ENCODE measurements at regions not wholly inside any gene's neighbourhood (a gene's known extent, or its start where the extent isn't known, plus 50 kb on each side); places are given as distances from the start of the nearest gene placed in this dataset.
"Not testable (repeated sequence)": the region's sequence is repeated elsewhere in the genome, so short reads cannot be mapped to it uniquely, and the experiment has no call there.

DNA sequence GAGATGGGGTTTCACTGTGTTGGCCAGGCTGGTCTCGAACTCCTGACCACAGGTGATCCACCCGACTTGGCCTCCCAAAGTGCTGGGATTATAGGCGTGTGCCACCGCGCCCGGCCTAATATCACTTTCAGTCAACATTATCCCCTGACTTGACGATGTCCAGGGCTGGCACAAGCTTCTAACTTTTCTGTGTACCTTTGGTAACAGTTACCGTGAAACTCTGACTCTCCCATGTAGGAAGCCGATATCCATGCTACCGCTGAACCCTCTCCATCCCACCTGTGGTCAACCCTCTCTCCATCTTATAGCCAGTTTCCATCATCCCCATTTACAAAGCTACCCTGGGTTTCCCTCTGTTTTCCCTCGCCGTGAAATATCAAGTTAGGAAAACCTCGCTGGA lies 77.5 kb downstream of the CRLF2 start:
- H3K27me3 ChIP-seq (replicated peaks in 1 of 7): no peaks in the 10 kb centered on the region
- H3K9me3 ChIP-seq: peaks cover 0 to 62% (median 0%) of the 10 kb centered on the region in 8 donors
- H3K4me1 ChIP-seq: no peaks in the 10 kb centered on the region
- H3K27ac ChIP-seq: no peak overlapping the region
- TF ChIP-seq, protein P1, sequence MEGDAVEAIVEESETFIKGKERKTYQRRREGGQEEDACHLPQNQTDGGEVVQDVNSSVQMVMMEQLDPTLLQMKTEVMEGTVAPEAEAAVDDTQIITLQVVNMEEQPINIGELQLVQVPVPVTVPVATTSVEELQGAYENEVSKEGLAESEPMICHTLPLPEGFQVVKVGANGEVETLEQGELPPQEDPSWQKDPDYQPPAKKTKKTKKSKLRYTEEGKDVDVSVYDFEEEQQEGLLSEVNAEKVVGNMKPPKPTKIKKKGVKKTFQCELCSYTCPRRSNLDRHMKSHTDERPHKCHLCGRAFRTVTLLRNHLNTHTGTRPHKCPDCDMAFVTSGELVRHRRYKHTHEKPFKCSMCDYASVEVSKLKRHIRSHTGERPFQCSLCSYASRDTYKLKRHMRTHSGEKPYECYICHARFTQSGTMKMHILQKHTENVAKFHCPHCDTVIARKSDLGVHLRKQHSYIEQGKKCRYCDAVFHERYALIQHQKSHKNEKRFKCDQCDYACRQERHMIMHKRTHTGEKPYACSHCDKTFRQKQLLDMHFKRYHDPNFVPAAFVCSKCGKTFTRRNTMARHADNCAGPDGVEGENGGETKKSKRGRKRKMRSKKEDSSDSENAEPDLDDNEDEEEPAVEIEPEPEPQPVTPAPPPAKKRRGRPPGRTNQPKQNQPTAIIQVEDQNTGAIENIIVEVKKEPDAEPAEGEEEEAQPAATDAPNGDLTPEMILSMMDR (IDR thresholded peaks at IDR 0.05 in 8 of 11, conservative IDR thresholded peaks at IDR 0.05 in 3 of 11): no peak
- TF ChIP-seq POLR2AphosphoS5 (IDR thresholded peaks at IDR 0.05) (no peak), POLR2A (IDR thresholded peaks at IDR 0.05) (no peak)
- no peak overlapping the region for H3K4me3 ChIP-seq
- 87 to 94% (median 91%) methylated on average over 13 of the region's 13 CpGs for WGBS, 5 donors
- intact Hi-C loops (cut with DNase I; ENCODE audit: low total_unique reads): no loop called here
- peak; percentile 27 for DNase-seq
- H3K36me3 ChIP-seq: no peaks in the 10 kb centered on the region

- Histone ChIP-seq H3K36me3 (no peaks in the 10 kb centered on the region), H3K27ac (no peak overlapping the region), H3K27me3 (replicated peaks in 1 of 7) (no peaks in the 10 kb centered on the region), H3K4me3 (no peak overlapping the region), H3K9me3 (peaks cover 0 to 57% (median 0%) of the 10 kb centered on the region in 8 donors), H3K4me1 (no peaks in the 10 kb centered on the region)
- intact Hi-C loops (cut with DNase I; ENCODE audit: low total_unique reads): no loop called here
- TF ChIP-seq POLR2AphosphoS5 (IDR thresholded peaks at IDR 0.05) (no peak), POLR2A (IDR thresholded peaks at IDR 0.05) (no peak)
- TF ChIP-seq, protein P1 (IDR thresholded peaks at IDR 0.05 in 8 of 11, conservative IDR thresholded peaks at IDR 0.05 in 3 of 11): no peak
- peak; percentile 25 for DNase-seq
- 84 to 91% (median 86%) methylated on average over 12 of the region's 12 CpGs for WGBS, 5 donors
These were observed 78.3 kb downstream of the CRLF2 start for GRCh38 chrX:1134156-1134555.

- intact Hi-C loops (cut with DNase I; ENCODE audit: low total_unique reads): no loop called here
- peaks cover 0 to 18% (median 0%) of the 10 kb centered on the region in 8 donors for H3K9me3 ChIP-seq
- no peaks in the 10 kb centered on the region for H3K36me3 ChIP-seq
- H3K27me3 ChIP-seq (replicated peaks in 1 of 7): peaks cover 0 to 24% (median 4%) of the 10 kb centered on the region in 7 donors
- no peak overlapping the region for H3K4me3 ChIP-seq
- H3K27ac ChIP-seq: no peak overlapping the region
- H3K4me1 ChIP-seq: no peaks in the 10 kb centered on the region
- DNase-seq: peak; percentile 24
- no peak for TF ChIP-seq POLR2A (IDR thresholded peaks at IDR 0.05)
- TF ChIP-seq POLR2AphosphoS5 (IDR thresholded peaks at IDR 0.05): no peak
- TF ChIP-seq, protein P1 (IDR thresholded peaks at IDR 0.05 in 8 of 11, conservative IDR thresholded peaks at IDR 0.05 in 3 of 11): no peak
- 82 to 91% (median 89%) methylated on average over 3 of the region's 3 CpGs for WGBS, 5 donors
These were observed 85.7 kb downstream of the CRLF2 start for GRCh38 chrX:1126738-1127137.

GRCh38 chrX:1124531-1124930 lies 87.9 kb downstream of the CRLF2 start:
- 78 to 86% (median 82%) methylated on average over 11 of the region's 11 CpGs for WGBS, 5 donors
- intact Hi-C loops (cut with DNase I; ENCODE audit: low total_unique reads): no loop called here
- Histone ChIP-seq H3K4me3 (no peak overlapping the region), H3K9me3 (no peaks in the 10 kb centered on the region), H3K27ac (no peak overlapping the region), H3K36me3 (no peaks in the 10 kb centered on the region), H3K27me3 (replicated peaks in 1 of 7) (peaks cover 0 to 31% (median 4%) of the 10 kb centered on the region in 7 donors), H3K4me1 (no peaks in the 10 kb centered on the region)
- peak; percentile 0 for DNase-seq
- TF ChIP-seq POLR2AphosphoS5 (IDR thresholded peaks at IDR 0.05) (no peak), POLR2A (IDR thresholded peaks at IDR 0.05) (no peak)
- TF ChIP-seq, protein P1 (IDR thresholded peaks at IDR 0.05 in 8 of 11, conservative IDR thresholded peaks at IDR 0.05 in 3 of 11): no peak

DNA sequence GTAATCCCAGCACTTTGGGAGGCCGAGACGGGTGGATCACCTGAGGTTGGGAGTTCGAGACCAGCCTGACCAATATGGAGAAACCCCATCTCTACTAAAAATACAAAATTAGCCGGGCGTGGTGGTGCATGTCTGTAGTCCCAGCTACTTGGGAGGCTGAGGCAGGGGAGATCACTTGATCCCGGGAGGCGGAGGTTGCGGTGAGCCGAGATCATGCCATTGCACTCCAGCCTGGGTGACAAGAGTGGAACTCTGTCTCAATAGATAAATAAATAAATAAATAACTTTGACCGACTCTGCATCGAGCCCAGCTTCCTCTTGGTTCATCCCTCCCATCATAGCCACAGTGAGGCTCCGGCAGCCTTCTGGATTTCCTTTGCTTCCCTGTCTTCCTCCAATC lies 89.6 kb downstream of the CRLF2 start:
- H3K36me3 ChIP-seq; H3K4me3 ChIP-seq; intact Hi-C loops (cut with DNase I; ENCODE audit: low total_unique reads); H3K4me1 ChIP-seq; H3K9me3 ChIP-seq; H3K27ac ChIP-seq; DNase-seq: not testable (repeated sequence)
- peaks cover 0 to 31% (median 4%) of the 10 kb centered on the region in 7 donors for H3K27me3 ChIP-seq (replicated peaks in 1 of 7)
- WGBS, 5 donors: 89 to 92% (median 90%) methylated on average over 12 of the region's 12 CpGs
